Bronchial epithelial cell (primary cell): ENCODE measurements at regions not wholly inside any gene's neighbourhood (a gene's known extent, or its start where the extent isn't known, plus 50 kb on each side); places are given as distances from the start of the nearest gene placed in this dataset.

Experiments used
- DNase-seq: peaks from one replicate; pipeline ENCODE4 v3.0.0-alpha.2; 2010; ENCODE audit warnings: low read depth
- FAIRE-seq: peaks from 2 replicates; lab custom pipeline; 2011; peaks lifted over from hg19 to GRCh38; lab: Jason Lieb, UNC
- H3K27me3 ChIP-seq: 2 replicates; pipeline ENCODE4 v1.5.1; 2011; ENCODE audit warnings: low read length; ENCODE audit not compliant: control insufficient read depth, insufficient read depth
- H3K36me3 ChIP-seq: 2 replicates; pipeline ENCODE4 v1.5.1; 2011; ENCODE audit warnings: low read length; ENCODE audit not compliant: control insufficient read depth, insufficient read depth
- H3K4me3 ChIP-seq: 2 replicates; pipeline ENCODE4 v1.5.1; 2011; ENCODE audit warnings: mild to moderate bottlenecking, low read depth, low read length, control low read depth
- TF ChIP-seq, protein P1 (sequence below): IDR thresholded peaks from 2 replicates; pipeline ENCODE4 v1.5.1; 2011; ENCODE audit warnings: mild to moderate bottlenecking, moderate library complexity, low read length, control low read depth, inconsistent platforms; ENCODE audit not compliant: insufficient read depth, severe bottlenecking

DNA sequence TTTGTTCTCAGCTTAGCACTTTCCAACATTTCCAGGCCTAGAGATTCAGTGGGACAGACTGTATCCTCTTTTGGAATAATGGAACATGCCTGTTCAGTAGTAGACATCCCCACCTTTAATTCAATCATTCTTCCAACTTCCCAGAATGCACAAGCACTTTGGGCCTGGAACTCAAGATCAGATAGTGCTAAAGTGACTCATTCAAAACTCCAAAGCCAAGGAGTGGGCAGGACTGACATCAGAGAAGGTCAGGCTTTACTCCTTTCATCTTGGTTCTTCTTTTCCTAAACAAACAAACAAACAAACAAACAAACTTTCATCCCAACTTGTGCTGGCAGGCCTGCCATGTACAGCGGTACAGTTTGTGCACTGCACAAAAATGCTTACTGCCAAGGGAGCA lies 172.0 kb downstream of the AXIN2 start:
- H3K36me3 ChIP-seq = no peaks in the 10 kb centered on the region
- DNase-seq (no peak), FAIRE-seq (no peak)
- H3K4me3 ChIP-seq = no peak overlapping the region
- no peaks in the 10 kb centered on the region for H3K27me3 ChIP-seq
- TF ChIP-seq, protein P1, sequence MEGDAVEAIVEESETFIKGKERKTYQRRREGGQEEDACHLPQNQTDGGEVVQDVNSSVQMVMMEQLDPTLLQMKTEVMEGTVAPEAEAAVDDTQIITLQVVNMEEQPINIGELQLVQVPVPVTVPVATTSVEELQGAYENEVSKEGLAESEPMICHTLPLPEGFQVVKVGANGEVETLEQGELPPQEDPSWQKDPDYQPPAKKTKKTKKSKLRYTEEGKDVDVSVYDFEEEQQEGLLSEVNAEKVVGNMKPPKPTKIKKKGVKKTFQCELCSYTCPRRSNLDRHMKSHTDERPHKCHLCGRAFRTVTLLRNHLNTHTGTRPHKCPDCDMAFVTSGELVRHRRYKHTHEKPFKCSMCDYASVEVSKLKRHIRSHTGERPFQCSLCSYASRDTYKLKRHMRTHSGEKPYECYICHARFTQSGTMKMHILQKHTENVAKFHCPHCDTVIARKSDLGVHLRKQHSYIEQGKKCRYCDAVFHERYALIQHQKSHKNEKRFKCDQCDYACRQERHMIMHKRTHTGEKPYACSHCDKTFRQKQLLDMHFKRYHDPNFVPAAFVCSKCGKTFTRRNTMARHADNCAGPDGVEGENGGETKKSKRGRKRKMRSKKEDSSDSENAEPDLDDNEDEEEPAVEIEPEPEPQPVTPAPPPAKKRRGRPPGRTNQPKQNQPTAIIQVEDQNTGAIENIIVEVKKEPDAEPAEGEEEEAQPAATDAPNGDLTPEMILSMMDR = no peak

DNA sequence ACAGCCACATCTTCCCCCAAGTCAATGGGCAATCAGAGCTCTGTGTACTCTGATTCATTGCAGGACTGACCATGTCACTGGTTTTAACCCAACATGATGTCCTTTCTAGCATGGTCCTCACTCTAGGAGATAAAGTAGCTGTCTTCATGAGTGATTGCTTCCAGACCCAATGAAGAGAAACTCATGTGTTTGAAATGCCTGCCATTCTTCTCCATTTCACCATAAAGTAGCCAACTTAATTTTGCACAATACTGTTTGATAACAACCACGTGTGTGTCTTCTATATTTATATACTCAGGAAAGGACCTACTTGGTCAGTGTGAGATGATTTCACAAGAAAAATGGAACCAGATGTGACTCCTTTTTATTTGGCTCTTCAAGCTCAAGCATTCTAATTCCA lies 172.5 kb downstream of the AXIN2 start:
- H3K36me3 ChIP-seq = no peaks in the 10 kb centered on the region
- TF ChIP-seq, protein P1 = no peak
- H3K4me3 ChIP-seq = no peak overlapping the region
- FAIRE-seq (no peak), DNase-seq (no peak)
- H3K27me3 ChIP-seq = no peaks in the 10 kb centered on the region

DNA sequence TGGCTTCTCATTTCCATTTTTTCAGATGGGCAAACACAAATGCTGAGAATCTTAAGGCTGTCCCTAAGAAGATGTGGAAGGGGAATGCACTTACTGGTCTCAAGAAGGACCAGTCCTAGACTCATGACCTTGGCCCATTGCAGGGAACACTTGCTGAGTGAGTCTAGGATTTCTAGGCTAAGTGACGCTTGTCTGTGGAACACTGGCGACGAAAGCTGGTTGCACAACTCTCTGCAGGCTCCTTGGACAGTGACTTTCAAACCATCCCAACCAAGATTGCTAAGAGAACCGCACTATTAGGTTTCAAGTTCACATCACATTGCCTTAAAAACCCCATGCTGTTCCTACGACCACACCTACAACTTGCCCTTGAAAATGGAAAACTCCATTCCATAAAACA lies 174.1 kb downstream of the AXIN2 start:
- TF ChIP-seq, protein P1 = no peak
- DNase-seq = no peak
- no peaks in the 10 kb centered on the region for H3K27me3 ChIP-seq
- FAIRE-seq = no peak
- H3K36me3 ChIP-seq = no peaks in the 10 kb centered on the region
- no peak overlapping the region for H3K4me3 ChIP-seq

DNA sequence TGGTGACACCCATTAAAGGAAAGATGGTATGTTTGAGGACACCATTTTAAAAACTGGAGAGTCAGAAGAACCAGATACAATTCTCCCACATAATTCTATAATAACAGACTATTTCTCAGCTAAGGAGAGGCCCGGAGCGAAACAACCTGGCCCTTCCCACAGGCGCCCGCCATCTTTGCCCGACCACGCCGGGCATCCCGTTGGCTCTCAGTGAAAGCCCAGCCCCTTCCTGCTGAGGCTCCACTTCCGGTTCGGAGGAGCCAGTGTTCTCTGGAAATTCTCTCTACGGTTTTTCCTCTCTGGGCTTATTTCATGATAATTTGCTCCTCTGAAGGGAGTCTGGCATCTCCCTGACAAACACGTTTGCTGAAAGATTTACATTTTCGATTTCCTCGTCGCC lies 175.7 kb downstream of the AXIN2 start:
- Histone ChIP-seq H3K27me3 (no peaks in the 10 kb centered on the region), H3K4me3 (no peak overlapping the region), H3K36me3 (no peaks in the 10 kb centered on the region)
- FAIRE-seq (no peak), DNase-seq (no peak)
- TF ChIP-seq, protein P1 = no peak

DNA sequence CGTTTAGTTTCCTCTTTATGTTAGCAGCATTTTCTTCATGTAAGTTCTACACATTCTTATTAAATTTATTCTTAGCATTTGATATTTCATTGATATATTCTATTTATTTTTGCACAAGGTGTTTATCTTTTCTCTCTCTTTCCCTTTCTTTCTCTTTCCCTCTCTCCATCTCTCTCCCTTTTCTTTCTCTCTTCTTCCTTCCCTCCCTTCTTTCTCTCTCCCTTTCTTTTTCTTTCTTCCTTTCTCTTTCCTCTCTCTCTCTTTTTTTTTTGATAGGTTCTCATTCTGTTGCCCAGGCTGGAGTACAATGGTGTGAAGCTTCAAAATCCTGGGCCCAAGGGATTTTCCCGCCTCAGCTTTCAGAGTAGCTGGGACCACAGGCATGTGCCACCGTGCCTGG lies 176.4 kb downstream of the AXIN2 start:
- TF ChIP-seq, protein P1 = no peak
- no peaks in the 10 kb centered on the region for H3K36me3 ChIP-seq
- H3K4me3 ChIP-seq = no peak overlapping the region
- FAIRE-seq (no peak), DNase-seq (no peak)
- H3K27me3 ChIP-seq = no peaks in the 10 kb centered on the region

DNA sequence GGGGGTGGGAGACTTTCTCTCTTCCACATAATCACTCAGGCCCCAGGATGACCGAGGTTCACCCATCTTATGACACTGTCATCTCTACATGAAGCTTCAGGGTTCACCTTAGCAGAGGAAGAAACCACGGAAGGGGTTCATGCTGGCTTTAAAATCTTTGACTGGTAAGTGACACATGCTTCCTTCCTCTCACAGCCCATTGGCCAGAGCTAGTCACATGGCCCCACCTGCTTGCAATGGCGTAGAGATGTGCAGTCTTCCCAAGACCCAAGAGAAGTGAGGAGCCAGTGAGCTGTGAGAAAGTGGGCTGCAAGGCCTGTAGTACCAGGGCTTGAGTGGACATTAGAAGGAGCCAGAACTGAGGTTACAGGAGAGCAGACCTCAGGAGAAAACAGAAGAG lies 180.3 kb downstream of the AXIN2 start:
- H3K4me3 ChIP-seq = no peak overlapping the region
- DNase-seq (no peak), FAIRE-seq (no peak)
- TF ChIP-seq, protein P1 = no peak
- no peaks in the 10 kb centered on the region for H3K27me3 ChIP-seq
- H3K36me3 ChIP-seq = no peaks in the 10 kb centered on the region
